Suppressor macrophage treated with lipopolysaccharide for 1 hour (primary cell): ENCODE measurements at regions not wholly inside any gene's neighbourhood (a gene's known extent, or its start where the extent isn't known, plus 50 kb on each side); places are given as distances from the start of the nearest gene placed in this dataset.
A peak's percentile ranks its signal among the peaks of the same experiment; 100 is the strongest.

ENCODE experiments used
- DNase-seq, 3 donors: peaks; one replicate each; pipeline ENCODE4 v3.0.0-alpha.2; 2020 to 2022

GRCh38 chr18:39693359-39693758 lies 2127.8 kb upstream of the CELF4 start:
- no peak for DNase-seq

DNA sequence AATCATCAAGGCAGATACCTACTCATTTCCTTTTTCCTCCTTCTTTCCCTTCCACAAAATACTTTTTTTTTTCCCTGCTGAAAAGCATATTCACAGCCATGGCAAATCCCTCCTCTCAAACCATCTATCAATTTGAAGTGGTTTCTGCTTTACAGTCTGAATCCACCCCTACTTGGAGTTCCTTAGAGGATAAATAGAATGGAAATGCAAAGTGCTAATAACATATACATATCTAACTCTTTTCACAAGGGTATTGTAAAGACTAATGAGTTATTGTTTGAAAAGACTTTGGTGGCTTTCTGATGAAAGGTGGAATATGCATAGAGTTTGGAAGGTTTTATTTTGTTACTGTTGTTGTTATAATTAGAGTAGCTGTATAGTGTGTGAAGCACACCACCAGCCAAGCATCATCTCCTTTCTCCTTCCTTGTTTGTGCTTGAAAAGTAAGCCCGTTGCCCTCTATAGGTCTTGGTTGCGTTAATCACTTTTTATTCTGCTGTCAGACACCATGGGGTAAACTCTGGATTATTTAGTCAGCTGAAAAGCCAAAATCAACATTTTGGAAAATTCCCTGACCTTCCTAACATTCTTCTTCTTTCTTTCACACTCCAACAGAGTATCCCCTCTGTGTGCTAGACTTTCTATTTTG lies 2126.9 kb upstream of the CELF4 start:
- DNase-seq: no peak

- no peak for DNase-seq
Observed at GRCh38 chr18:39685303-39685902, 2119.8 kb upstream of the CELF4 start.

GRCh38 chr18:39681061-39681460 lies 2115.5 kb upstream of the CELF4 start:
- no peak for DNase-seq

GRCh38 chr18:39675906-39676305 lies 2110.3 kb upstream of the CELF4 start:
- peak; percentile 36 to 52 (median 39) for DNase-seq

DNA sequence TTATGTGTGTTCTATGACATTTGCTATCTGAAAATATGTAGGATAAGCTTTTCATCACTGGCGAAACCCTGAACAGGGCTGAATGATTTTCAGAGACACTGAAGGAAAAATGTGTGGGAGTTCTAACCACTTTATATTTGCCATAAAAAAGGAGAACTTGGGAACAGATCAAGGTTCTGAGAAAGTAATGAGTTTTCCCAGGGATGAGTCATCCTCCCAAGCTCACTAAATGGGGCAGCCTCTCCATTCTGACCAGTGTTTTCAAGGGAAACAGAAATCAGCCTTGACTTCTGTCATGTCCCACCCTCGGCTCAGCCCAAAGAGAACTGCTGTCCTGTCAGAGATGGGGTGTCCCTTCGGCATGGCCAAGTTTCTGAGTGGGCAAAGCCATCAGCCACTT lies 2109.8 kb upstream of the CELF4 start:
- DNase-seq: peak; percentile 73 to 84 (median 74)

DNA sequence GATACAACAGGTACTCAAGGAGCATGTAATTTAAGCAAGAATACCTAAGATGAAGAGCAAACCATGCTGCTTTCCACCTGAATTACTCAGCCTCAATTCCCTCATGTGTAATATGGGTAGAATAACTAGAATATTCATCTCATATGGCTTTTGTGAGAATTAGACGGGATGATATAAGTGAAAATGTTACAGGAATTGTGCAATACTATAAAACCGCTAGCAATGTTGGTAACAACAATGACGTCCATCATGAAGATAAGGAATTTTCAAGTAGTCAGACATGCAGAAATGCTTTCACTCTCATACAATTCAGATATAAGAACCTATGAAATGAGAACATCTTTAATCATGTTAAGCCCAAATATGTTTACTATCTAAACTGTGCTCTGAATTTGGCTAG lies 2106.6 kb upstream of the CELF4 start:
- DNase-seq: no peak

- no peak for DNase-seq
Observed at GRCh38 chr18:39667905-39668304, 2102.3 kb upstream of the CELF4 start.

GRCh38 chr18:39666541-39666940 lies 2100.9 kb upstream of the CELF4 start:
- DNase-seq: no peak

DNA sequence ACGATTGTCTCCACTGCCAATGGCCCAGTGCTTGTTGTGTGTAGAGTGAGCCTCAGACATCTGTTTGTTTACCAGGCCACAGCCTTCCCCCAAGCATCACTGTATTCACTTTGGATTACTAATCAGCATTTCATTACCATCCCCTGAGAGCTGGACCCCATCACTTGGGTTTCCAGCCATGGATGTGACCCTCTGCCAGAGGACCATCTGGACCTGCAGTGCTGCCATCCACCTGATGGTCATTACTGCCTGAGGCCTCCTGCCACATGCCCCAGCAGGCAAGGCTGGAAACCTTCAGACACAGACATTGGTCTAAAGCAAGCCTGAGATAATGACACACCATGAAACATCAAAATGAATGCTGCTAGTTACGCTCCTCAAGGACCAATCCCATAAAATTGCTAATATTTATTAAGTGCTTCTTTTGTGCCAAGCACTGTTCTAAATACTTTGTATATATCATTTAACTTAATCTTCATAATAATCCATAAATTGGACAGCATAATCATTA lies 2096.3 kb upstream of the CELF4 start:
- no peak for DNase-seq

GRCh38 chr18:39660141-39660540 lies 2094.5 kb upstream of the CELF4 start:
- DNase-seq: peak; percentile 10 to 33 (median 29)

GRCh38 chr18:39655341-39655740 lies 2089.7 kb upstream of the CELF4 start:
- DNase-seq: no peak

- DNase-seq: no peak
Observed at GRCh38 chr18:39653221-39653620, 2087.6 kb upstream of the CELF4 start.

DNA sequence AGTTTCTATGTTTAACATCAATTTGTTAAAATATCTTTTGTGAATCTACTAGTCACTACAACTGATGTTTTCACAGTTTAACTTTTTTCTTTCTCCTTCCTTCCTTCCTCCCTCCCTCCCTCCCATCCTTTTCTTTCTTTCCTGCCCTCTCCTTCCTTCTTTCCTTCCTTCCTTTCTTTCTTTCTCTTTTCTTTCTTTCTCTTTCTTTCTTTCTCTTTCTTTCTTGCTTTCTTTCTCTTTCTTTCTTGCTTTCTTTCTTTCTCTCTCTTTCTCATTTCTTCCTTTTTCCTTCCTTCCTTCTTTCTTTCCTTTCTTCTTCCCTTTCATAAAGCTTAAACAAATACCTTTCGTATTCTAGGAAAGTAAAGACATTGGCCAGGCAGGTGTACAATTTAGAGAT lies 2083.0 kb upstream of the CELF4 start:
- no peak for DNase-seq

GRCh38 chr18:39647627-39648534 lies 2082.3 kb upstream of the CELF4 start:
- DNase-seq: no peak

DNA sequence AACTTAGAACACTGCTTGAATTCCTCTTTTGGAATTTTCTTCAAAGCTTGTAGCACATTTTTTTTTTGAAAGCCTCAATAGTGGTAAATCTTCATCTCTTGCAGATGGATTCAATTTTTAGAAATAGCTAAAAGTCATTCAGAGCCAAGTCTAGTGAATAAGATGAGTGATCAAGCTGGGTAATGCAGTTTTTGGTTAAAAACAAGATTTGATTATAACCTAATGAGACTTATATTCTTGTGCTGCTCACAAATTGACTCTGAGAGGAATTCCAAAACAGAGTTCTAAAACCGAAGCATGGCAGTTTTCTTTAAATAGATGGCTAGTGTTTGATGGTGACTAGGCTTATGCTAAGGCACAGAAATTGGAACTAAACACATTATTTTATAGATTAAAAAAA lies 2072.6 kb upstream of the CELF4 start:
- DNase-seq: no peak

- no peak for DNase-seq
Observed at GRCh38 chr18:39636931-39637330, 2071.3 kb upstream of the CELF4 start.

GRCh38 chr18:39635966-39636365 lies 2070.4 kb upstream of the CELF4 start:
- no peak for DNase-seq

DNA sequence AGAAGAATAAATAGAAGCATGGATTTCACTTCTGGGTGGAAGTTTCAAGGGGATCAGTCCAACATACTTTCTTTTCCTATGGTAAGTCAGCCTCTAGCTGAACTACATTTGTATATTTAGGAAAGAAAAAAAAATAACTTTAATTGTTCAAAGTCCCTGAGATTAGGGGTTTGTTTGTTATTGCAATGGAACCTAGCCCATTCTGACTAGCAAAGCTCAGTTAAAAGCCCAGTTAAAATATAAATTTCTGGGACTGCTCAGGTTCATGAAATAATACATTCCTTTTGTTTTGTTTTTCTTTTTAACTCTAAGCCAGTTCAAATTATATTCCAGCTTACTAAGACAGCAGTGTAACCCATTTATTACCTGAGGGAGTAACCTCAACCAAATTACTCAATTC lies 2069.6 kb upstream of the CELF4 start:
- DNase-seq: no peak

GRCh38 chr18:39627936-39628335 lies 2062.3 kb upstream of the CELF4 start:
- no peak for DNase-seq

- no peak for DNase-seq
Observed at GRCh38 chr18:39624961-39625360, 2059.4 kb upstream of the CELF4 start.

DNA sequence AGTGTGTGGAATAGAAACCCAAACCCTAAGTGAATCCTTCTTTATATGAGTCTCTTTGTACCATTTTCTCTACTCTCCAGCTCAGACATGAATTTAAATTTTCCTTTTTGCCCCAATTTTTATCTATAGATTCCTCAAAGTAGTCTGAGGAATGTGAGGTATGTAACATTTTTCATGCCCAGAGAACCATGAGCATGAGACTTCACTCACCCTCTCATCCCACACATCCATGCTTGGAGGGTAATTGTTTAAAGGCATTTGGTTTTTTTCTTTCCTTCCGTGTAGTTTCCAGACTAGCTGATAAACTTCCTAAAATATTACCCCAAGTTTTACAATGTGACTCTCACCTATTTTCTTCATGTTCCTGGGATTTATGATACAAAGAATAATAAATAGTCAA lies 2056.8 kb upstream of the CELF4 start:
- no peak for DNase-seq

DNA sequence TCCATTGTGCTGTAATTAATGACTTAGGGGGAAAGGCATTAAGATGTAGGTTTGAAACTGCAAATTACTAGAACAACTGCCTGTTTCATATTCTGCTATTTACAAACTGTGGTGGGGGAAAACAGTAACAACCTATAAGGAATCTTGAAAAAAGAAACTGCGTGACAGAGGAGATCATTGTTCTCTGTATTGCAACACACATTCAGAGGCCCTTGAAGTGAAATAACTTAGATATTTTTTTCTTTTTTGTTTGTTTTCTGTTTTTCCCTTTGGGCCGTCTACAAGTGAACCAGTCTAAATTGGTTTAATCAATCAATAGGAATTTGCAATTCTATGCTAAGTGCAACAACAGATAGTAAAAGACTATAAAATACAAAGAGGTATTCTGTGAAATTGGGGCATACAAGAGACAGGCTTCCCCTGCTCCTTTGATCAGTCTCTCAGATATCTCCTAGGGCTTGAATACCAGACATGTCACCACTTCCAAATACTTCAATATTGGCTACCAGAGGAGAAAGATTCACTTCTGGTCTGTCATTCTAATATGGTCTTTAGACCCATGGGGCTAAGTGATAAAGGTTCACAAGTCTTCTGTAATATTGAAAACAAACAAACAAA lies 2055.1 kb upstream of the CELF4 start:
- no peak for DNase-seq
